Adrenal gland (tissue), 5 donors: ENCODE measurements at regions not wholly inside any gene's neighbourhood (a gene's known extent, or its start where the extent isn't known, plus 50 kb on each side); places are given as distances from the start of the nearest gene placed in this dataset.

Experiments
- CTCF ChIP-seq, 6 experiments: fragments of 450-650 bp in 4 of 6; fragments of 200-600 bp in 2 of 6; sonication (generic) in 1 of 6; IDR thresholded peaks; 1 replicate in 5 of 6; 2 replicates in 1 of 6; pipeline versions ENCODE4 v1.5.1 to v1.8.0; 2016 to 2021; ENCODE audit warnings: antibody characterized with exemption in 6 of 6, mild to moderate bottlenecking in 2 of 6, moderate library complexity in 1 of 6
- POLR2A ChIP-seq, 2 donors: fragments of 450-650 bp; IDR thresholded peaks; one replicate each; pipeline ENCODE4 v1.6.1; 2017; ENCODE audit warnings: antibody characterized with exemption in 2 of 2, mild to moderate bottlenecking in 2 of 2, moderate library complexity in 1 of 2
- donor health status: DM: no; HTN: no; CAD: no.

GRCh38 chr10:31694929-31695837 lies 233.4 kb downstream of the ARHGAP12 start:
- TF ChIP-seq CTCF (IDR thresholded peaks at IDR 0.05) = no peak
- TF ChIP-seq POLR2A (IDR thresholded peaks at IDR 0.05) = no peak
